ENCODE measurements at regions not wholly inside any gene's neighbourhood (a gene's known extent, or its start where the extent isn't known, plus 50 kb on each side); places are given as distances from the start of the nearest gene placed in this dataset.

- Histone ChIP-seq H3K79me2 (ENCODE audit: insufficient read depth, low read length) (no peaks in the 10 kb centered on the region), H3K27ac (ENCODE audit: low read depth in 1 of 2, low read length in 2 of 2) (no peak overlapping the region), H3K4me3 (replicated peaks in 1 of 3; ENCODE audit: low read depth in 2 of 3, low read length in 3 of 3) (no peak overlapping the region), H3K9ac (ENCODE audit: insufficient read depth, low read length, poor library complexity, severe bottlenecking) (no peak overlapping the region), H3K9me3 (replicated peaks in 1 of 2; ENCODE audit: control insufficient read depth in 1 of 2, insufficient read depth in 1 of 2, low read length in 2 of 2) (no peaks in the 10 kb centered on the region), H4K20me1 (ENCODE audit: insufficient read depth, low read length) (no peaks in the 10 kb centered on the region), H2AFZ (ENCODE audit: insufficient read depth, low read depth, low read length, poor library complexity, severe bottlenecking) (no peak overlapping the region), H3K4me1 (ENCODE audit: control insufficient read depth in 1 of 2, insufficient read depth in 2 of 2, low read length in 2 of 2) (no peaks in the 10 kb centered on the region), H3K27me3 (ENCODE audit: control insufficient read depth in 2 of 2, insufficient read depth in 2 of 2, low read length in 2 of 2) (no peaks in the 10 kb centered on the region), H3K36me3 (replicated peaks in 1 of 2; ENCODE audit: control insufficient read depth in 1 of 2, insufficient read depth in 2 of 2, low read length in 2 of 2) (no peaks in the 10 kb centered on the region), H3K4me2 (replicated peaks; ENCODE audit: extremely low read depth, low read length, poor library complexity, severe bottlenecking) (no peak overlapping the region)
- Mint-ChIP-seq H3K4me1 (no peaks in the 10 kb centered on the region), H3K9me3 (peaks cover 0 to 8% (median 0%) of the 10 kb centered on the region in 7 donors), H3K27ac (no peak overlapping the region), H3K4me3 (no peak overlapping the region), H3K36me3 (no peaks in the 10 kb centered on the region), H3K27me3 (ENCODE audit: low read depth in 3 of 3) (peaks cover 0 to 2% (median 2%) of the 10 kb centered on the region in 3 donors)
- no peak for DNase-seq
- no CpG with 5 or more reads among the region's 1 CpG for WGBS (ENCODE audit: insufficient coverage)
- TF ChIP-seq CTCF (IDR thresholded peaks at IDR 0.05) = no peak
- intact Hi-C loops (cut with micrococcal nuclease) = no loop called here
These were observed 175.1 kb downstream of the ACER2 start for GRCh38 chr9:19583890-19584289.

DNA sequence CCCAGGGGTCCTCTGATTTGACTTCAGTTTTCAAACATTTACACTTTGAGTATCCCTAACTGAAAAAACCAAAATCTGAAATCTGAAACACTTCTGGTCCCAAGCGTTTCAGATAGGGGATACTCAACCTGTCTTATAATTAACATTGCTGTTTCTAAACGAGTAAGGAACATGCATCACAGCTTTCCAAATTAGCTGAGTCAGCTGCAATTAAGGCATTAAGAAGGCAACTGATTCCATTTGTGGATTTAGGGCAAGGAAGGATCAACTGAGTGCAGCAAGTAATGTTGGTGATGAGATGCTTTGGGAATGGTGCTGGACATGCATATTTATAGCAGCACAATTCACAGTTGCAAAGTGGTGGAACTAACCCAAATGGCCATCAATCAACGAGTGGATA is 168.6 kb downstream of the ACER2 start:
- Histone ChIP-seq H3K9ac (ENCODE audit: insufficient read depth, low read length, poor library complexity, severe bottlenecking) (no peak overlapping the region), H3K36me3 (replicated peaks in 1 of 2; ENCODE audit: control insufficient read depth in 1 of 2, insufficient read depth in 2 of 2, low read length in 2 of 2) (no peaks in the 10 kb centered on the region), H3K4me2 (replicated peaks; ENCODE audit: extremely low read depth, low read length, poor library complexity, severe bottlenecking) (no peak overlapping the region), H3K27me3 (ENCODE audit: control insufficient read depth in 2 of 2, insufficient read depth in 2 of 2, low read length in 2 of 2) (no peaks in the 10 kb centered on the region), H3K4me3 (replicated peaks in 1 of 3; ENCODE audit: low read depth in 2 of 3, low read length in 3 of 3) (no peak overlapping the region), H3K4me1 (ENCODE audit: control insufficient read depth in 1 of 2, insufficient read depth in 2 of 2, low read length in 2 of 2) (no peaks in the 10 kb centered on the region), H3K27ac (ENCODE audit: low read depth in 1 of 2, low read length in 2 of 2) (no peak overlapping the region), H4K20me1 (ENCODE audit: insufficient read depth, low read length) (no peaks in the 10 kb centered on the region), H3K79me2 (ENCODE audit: insufficient read depth, low read length) (no peaks in the 10 kb centered on the region), H2AFZ (ENCODE audit: insufficient read depth, low read depth, low read length, poor library complexity, severe bottlenecking) (no peak overlapping the region), H3K9me3 (replicated peaks in 1 of 2; ENCODE audit: control insufficient read depth in 1 of 2, insufficient read depth in 1 of 2, low read length in 2 of 2) (no peaks in the 10 kb centered on the region)
- H3K4me3 Mint-ChIP-seq = no peak overlapping the region
- no peaks in the 10 kb centered on the region for H3K4me1 Mint-ChIP-seq
- H3K27ac Mint-ChIP-seq = no peak overlapping the region
- H3K36me3 Mint-ChIP-seq = no peaks in the 10 kb centered on the region
- whole genome bisulfite sequencing (ENCODE audit: insufficient coverage) = 92% methylated on average over 2 of the region's 3 CpGs
- H3K27me3 Mint-ChIP-seq (ENCODE audit: low read depth in 3 of 3) = peaks cover 0 to 6% (median 2%) of the 10 kb centered on the region in 3 donors
- no peak for TF ChIP-seq CTCF (IDR thresholded peaks at IDR 0.05)
- H3K9me3 Mint-ChIP-seq = peaks cover 0 to 1% (median 0%) of the 10 kb centered on the region in 7 donors
- intact Hi-C loops (cut with micrococcal nuclease) = no loop called here
- no peak for DNase-seq

Data from CD14-positive monocyte (primary cell).